Kidney epithelial cell (primary cell): ENCODE measurements at regions not wholly inside any gene's neighbourhood (a gene's known extent, or its start where the extent isn't known, plus 50 kb on each side); places are given as distances from the start of the nearest gene placed in this dataset.

Experiments used
- DNase-seq: peaks from one replicate; pipeline ENCODE4 v3.0.0-alpha.2; 2010; ENCODE audit warnings: low read depth
- H3K27me3 ChIP-seq: 2 replicates; pipeline ENCODE4 v1.6.0; 2011; ENCODE audit warnings: low read length; ENCODE audit not compliant: control insufficient read depth, insufficient read depth
- H3K36me3 ChIP-seq: 2 replicates; pipeline ENCODE4 v1.5.1; 2011; ENCODE audit warnings: low read length; ENCODE audit not compliant: control insufficient read depth, insufficient read depth
- H3K4me3 ChIP-seq: 2 replicates; pipeline ENCODE4 v1.5.1; 2011; ENCODE audit warnings: low read depth, mild to moderate bottlenecking, control low read depth, low read length
- TF ChIP-seq, protein P1 (sequence below): IDR thresholded peaks from 2 replicates; pipeline ENCODE4 v1.5.1; 2011; ENCODE audit warnings: mild to moderate bottlenecking, moderate library complexity, low read length, control low read depth, inconsistent platforms; ENCODE audit not compliant: insufficient read depth, poor library complexity, severe bottlenecking

DNA sequence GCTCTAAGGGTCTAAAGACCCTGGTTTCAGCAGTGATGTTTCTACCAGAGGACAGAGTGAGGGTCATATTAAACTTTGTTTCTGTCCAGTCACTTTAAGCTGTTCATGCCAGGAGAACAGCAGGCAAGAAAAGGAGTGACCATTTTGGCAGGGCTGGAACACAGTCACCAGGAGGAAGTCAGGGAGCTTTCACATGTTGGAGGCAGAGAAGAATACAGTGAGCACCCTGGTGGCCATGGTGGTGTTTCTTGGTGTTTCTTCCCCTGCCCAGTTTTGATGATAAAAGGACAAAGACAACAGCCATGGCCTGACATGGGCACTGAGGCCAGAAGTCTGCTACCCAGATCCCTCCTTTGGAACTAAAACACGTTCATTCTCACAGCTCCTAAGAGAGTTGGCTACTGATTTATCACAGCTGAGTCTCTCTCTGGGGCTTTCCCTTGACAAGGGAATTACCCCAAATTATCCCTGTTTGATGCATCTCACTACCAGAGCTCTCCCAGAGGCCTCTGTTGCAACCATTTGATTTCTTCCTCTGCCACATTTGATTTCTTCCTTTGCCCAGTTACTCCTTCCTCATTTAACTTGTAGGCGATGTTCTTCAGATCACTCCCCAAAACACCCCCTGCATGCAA is 106.4 kb upstream of the NWD2 start:
- H3K27me3 ChIP-seq, result no peaks in the 10 kb centered on the region
- TF ChIP-seq, protein P1, sequence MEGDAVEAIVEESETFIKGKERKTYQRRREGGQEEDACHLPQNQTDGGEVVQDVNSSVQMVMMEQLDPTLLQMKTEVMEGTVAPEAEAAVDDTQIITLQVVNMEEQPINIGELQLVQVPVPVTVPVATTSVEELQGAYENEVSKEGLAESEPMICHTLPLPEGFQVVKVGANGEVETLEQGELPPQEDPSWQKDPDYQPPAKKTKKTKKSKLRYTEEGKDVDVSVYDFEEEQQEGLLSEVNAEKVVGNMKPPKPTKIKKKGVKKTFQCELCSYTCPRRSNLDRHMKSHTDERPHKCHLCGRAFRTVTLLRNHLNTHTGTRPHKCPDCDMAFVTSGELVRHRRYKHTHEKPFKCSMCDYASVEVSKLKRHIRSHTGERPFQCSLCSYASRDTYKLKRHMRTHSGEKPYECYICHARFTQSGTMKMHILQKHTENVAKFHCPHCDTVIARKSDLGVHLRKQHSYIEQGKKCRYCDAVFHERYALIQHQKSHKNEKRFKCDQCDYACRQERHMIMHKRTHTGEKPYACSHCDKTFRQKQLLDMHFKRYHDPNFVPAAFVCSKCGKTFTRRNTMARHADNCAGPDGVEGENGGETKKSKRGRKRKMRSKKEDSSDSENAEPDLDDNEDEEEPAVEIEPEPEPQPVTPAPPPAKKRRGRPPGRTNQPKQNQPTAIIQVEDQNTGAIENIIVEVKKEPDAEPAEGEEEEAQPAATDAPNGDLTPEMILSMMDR, result no peak
- no peak for DNase-seq
- H3K36me3 ChIP-seq, result no peaks in the 10 kb centered on the region
- H3K4me3 ChIP-seq, result no peak overlapping the region

DNA sequence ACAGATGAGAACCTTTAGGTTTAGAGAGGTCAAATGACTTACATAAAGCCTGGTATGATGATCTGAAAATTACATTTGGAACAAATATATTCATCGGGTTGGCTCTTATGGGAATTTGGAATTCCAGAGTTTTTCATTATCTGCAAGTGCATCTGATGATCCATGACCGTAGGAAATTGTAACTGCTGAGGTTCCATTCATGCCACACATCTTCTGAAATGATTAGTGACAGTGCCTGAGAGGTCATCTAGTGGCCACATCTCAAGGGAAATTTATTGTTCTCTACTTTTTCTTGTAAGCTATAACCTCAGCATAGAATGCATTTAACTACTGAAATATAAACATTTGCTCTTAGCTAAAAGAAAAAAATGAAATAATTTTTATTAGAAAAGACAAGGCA is 105.8 kb upstream of the NWD2 start:
- H3K4me3 ChIP-seq, result no peak overlapping the region
- no peaks in the 10 kb centered on the region for H3K27me3 ChIP-seq
- DNase-seq, result no peak
- TF ChIP-seq, protein P1, result no peak
- H3K36me3 ChIP-seq, result no peaks in the 10 kb centered on the region

GRCh38 chr4:37139987-37140386 is 104.6 kb upstream of the NWD2 start:
- Histone ChIP-seq H3K36me3 (no peaks in the 10 kb centered on the region), H3K4me3 (no peak overlapping the region), H3K27me3 (no peaks in the 10 kb centered on the region)
- TF ChIP-seq, protein P1, result no peak
- DNase-seq, result no peak

DNA sequence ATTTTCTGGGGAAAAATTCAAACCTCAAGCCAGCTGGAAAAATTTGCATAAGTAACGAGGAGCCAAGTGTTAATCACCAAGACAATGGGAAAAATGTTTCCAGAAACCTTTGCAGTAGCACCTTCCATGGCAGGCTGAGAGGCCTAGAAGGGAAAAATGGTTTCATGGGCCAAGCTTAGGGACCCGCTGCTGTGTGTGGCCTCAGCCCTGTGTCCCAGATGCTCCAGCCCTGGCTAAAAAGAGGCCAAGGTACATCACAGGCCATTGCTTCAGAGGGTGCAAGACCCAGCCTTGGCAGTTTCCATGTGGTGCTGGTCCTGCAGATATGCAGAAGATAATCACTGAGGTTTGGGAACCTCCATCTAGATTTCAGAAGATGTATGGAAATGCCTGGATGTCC is 98.3 kb upstream of the NWD2 start:
- no peak overlapping the region for H3K4me3 ChIP-seq
- TF ChIP-seq, protein P1, result no peak
- H3K27me3 ChIP-seq, result no peaks in the 10 kb centered on the region
- no peaks in the 10 kb centered on the region for H3K36me3 ChIP-seq
- DNase-seq, result no peak

DNA sequence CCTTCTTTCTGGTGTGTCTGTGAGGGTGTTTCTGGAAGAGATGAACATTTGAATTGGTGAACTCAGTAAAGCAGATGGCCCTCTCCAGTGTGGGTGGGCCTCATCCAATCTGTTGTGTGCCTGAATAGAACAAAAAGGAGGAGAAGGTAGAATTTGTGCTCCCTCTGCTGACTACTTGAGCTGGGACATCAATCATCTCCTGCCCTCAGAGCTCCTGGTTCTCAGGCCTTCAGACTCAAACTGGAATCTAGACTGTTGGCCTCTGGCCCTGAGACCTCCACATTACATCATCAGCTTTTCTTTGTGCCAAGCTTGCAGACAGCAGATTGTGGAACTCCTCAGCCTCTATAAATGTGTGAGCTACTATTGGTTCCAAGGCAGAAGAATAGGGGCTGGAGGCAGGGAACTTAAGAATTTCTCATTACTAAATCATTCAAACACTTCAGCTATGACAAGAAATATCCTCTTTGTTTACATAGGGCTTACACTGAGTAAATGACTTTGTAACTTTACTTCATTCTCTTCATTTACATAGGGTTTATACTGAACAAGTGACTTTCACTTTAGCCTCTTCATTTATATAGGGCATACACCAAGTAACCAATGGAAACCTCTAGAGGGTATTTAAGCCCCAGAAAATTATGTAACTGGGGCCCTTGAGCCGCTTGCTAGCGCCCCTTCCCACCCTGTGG is 86.9 kb upstream of the NWD2 start:
- DNase-seq, result no peak
- Histone ChIP-seq H3K27me3 (no peaks in the 10 kb centered on the region), H3K36me3 (no peaks in the 10 kb centered on the region), H3K4me3 (no peak overlapping the region)
- TF ChIP-seq, protein P1, result no peak

DNA sequence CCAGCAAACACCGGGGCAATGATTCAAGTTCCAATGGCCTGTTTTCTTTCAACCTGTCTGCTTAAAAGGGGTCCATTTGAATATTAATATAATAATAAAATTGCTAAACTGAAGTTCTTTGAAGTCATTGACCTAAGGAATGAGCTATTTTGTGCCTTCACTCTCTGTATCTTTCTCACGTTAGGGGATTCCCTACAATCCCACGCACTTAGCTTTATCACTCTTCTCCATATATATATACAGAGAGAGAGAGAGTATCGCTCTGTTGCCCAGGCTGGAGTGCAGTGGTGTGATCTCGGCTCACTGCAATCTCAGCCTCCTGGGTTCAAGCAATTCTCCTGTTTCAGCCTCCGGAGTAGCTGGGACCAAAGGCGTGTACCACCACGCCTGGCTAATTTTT is 83.9 kb upstream of the NWD2 start:
- Histone ChIP-seq H3K36me3 (no peaks in the 10 kb centered on the region), H3K4me3 (no peak overlapping the region), H3K27me3 (no peaks in the 10 kb centered on the region)
- DNase-seq, result no peak
- TF ChIP-seq, protein P1, result no peak
